ENCODE measurements at regions not wholly inside any gene's neighbourhood (a gene's known extent, or its start where the extent isn't known, plus 50 kb on each side); places are given as distances from the start of the nearest gene placed in this dataset.
"Not testable (repeated sequence)": the region's sequence is repeated elsewhere in the genome, so short reads cannot be mapped to it uniquely, and the experiment has no call there.

DNA sequence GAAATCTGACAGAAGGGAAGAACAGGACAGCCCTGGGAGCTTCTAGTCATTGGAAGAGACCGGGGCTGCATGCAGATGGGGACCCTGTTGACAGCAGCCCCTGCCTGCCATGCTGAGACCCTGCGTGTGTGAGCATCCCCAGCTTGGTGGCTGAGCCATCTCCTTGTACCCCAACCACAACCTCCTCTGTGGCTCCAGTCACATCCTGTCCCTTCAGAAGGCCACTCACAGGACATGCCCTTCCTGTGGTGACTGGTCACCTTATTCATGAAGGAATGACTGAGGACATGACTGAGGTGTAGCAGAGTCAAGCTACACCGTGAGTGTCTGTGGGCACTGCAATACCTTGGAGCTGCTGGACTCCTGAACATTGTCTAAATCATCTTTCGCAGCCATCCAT is 141.8 kb upstream of the ERRFI1 start:
- no peak for DNase-seq

DNA sequence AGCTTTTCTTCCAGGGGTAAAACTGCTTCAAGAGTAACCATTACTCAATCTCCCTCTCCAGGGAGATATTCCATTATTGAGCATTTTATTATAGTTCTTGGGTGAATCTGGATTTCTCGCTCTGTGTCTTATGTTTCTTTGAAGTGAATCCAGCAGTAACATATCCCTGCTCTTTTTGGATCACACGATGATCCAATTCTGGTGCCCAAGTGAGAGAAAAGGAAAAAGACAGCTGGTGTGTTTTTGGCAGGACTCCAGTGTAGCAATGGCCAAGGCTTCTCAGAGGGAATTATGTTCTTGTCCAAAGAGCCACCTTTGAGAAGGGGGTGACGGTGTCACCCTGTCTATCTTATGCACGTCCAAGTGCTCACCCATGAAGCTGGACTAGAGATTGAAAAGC is 140.3 kb upstream of the ERRFI1 start:
- DNase-seq: no peak

DNA sequence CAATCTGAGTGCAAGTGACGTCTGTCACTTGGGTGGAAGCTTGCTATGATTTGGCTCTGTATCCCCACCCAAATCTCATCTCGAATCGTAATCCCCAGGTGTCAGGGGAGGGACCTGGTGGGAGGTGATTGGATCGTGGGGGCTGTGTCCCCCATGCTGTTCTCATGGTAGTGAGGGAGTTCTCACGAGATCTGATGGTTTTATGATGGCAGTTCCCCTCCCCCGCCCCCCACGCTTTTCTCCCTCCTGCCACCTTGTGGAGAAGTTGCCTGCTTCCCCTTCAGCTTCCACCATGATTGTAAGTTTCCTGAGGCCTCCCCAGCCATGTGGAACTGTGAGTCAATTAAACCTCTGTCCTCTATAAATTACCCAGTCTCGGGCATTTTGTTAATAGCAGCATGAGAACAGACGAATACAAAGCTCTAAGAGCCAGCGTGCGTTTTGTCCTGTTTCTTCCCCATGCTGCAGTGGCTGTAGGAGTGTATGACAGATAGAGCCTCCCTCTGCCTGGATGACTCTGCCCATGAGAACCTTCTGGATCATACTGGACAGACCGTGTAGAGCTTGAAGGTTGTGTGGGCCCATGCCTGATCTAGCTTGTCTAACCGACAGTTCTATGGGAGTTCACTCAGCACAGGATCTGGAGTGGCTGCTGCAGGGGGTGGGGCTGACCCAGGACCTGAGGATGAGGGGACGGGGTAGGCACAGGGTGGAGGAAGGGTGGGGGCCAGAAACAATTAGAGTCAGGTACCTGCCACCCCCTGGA is 139.7 kb upstream of the ERRFI1 start:
- no peak for DNase-seq

DNA sequence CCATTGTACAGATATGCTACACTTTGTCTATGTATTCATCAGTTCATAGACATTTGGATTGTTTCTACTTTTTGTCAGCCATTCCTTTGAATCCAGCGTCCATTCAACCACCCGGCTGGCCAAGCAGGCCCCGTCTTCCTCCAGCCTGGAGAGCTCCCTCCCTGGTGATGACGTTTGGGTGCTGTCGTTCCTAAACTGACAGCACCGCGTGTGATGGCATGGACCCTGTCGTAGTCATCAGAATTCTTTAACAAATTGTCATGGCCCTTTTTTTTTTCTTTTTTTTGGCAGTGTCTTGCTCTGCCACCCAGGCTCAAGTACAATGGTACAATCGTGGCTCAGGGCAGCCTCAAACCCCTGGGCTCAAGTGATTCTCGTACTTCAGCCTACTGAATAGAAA is 138.6 kb upstream of the ERRFI1 start:
- no peak for DNase-seq

DNA sequence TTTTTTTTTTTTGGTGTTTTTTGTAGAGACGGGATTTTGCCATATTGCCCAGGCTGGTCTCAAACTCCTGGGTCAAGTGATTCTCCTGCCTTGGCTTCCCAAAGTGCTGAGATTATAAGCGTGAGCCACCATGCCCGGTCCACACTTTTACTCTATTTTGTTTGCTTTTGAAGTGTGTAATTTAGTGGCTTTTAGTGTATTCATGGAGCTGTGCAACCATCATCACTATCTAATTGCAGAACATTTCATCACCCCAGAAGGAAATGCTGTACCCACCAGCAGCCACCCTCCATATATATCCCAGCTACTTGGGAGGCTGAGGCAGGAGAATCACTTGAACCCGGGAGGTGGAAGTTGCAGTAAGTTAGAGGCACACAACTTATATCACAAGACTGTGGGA is 136.9 kb upstream of the ERRFI1 start:
- no peak for DNase-seq

DNA sequence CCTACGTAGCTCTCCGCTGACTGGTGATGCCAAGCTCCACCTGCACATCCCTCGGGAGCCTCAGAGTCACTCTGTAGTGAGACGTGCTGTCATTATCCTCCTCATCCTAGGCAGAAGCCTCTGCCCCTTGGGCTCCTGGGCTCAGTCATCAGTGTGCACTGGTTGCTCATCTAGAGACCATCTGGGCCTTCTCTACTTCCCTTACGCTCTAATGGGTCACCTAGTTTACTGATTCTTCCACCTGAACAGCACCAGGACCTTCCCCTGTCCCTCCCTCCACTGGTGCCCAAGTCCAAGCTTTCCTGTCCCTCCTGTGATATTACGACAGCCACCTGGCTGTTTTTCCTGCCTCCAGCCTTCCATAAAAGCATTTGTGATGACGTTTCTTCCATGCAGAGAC is 136.1 kb upstream of the ERRFI1 start:
- DNase-seq: no peak

DNA sequence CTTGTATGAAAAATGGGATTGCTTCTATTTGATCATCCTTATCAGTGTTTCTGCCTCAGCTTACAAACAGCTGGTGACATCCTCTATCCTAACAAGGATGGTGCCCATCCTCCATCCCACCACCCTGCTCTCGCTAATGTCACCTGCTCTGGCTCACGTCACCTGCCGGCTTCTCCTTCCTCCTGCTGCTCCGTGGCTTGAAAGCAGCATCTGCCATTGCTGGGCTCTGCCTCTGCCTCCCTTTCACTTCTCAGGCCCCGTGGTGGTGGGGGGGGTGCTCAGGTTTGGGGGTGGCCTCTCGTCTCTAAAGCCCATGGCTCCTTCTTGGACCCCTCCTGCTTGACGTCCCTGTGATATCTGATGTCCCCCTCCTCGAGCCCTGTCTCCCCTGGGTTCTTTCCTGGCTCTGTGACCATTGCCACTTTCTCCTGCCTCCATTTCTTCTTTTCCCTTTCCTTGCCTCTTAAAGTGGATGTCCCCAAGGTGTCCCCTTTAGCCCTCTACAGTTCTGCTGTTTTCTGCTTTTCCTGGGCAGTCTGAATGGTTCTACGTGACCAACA is 135.5 kb upstream of the ERRFI1 start:
- DNase-seq: no peak

DNA sequence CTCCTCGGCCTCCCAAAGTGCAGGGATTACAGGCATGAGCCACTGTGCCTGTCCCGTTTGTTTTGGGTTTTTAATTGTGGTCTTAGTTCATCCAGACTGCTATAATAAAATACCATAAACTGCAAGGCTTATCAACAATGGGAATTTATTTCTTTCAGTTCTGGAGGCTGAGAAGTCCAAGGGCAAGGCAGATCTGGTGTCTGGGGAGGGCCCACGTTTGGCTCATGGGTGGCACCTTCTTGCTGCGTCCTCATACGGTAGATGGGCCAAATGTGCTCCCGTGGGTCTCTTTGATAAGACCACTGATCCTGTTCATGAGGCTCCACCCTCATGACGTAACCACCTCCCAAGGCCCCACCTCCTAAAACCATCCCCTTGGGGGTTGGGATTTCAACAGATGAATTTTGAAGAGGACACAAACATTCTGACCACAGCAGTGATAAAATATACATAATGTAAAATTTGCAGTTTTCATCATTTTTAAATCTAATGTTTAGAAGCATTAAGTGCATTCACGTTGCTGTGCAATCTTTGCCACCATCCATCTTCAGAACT is 133.4 kb upstream of the ERRFI1 start:
- no peak for DNase-seq

DNA sequence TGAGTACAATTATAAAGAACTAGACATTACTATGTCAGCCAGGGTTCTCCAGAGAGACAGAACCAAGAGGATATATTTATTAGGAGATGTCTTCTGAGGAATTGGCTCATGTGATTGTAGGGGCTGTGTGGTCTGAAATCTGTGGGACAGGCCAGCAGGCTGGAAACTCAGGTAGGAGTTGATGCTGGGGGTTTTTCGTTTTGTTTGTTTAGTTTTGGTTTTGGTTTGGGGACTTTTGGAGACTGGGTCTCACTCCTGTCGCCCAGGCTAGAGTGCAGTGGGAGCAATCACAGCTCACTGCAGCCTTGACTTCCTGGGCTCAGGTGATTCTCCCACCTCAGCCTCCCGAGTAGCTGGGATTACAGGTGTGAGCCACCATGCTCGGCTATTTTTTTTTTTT is 132.9 kb upstream of the ERRFI1 start:
- no peak for DNase-seq

DNA sequence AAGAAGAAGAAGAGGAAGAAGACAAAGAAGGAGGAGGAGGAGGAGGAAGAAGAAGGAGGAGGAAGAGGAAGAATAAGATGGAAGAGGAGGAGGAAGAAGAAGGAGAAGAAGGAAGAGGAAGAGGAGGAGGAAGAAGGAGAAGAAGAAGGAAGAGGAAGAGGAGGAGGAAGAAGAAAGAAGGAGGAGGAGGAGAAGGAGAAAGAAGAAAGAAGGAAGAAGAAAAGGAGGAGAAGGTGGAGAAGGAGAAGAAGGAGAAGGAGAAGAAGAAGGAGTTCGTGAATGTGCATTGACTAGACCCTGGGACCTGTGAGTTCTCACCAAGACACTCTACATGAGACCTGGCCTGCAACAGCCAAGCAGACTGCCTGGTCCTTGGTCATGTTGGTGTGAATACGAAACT is 131.7 kb upstream of the ERRFI1 start:
- no peak for DNase-seq

DNA sequence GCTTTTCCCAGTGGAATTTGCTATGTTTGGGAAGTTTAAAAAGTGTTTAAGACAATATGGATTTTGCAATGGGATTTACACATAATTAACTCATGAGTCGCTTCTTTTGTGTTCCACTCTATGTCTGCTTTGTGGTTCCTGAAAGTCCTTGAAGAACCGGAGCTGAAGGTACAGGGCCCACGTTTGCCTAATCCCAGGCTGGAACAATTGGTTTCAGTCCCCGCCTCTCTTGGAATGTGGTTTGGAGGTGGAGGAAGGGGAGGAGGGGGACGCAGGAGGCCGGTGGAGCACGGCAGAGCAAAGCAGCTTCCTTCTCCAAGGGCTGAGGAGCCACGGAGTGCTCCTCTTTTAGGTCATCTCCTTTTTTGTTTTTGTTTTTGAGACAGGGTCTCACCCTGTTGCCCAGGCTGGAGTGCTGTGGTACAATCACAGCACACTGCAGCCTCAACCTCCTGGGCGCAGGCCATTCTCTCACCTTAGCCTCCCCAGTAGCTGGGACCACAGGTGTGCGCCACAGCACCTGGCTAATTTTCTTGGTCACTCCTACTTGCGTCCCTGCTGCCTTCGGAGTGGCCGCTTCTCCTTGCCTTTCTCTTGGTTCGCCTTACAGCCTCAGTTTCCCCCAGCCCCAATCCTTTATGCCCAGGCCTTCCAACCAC is 129.5 kb upstream of the ERRFI1 start:
- no peak for DNase-seq

DNA sequence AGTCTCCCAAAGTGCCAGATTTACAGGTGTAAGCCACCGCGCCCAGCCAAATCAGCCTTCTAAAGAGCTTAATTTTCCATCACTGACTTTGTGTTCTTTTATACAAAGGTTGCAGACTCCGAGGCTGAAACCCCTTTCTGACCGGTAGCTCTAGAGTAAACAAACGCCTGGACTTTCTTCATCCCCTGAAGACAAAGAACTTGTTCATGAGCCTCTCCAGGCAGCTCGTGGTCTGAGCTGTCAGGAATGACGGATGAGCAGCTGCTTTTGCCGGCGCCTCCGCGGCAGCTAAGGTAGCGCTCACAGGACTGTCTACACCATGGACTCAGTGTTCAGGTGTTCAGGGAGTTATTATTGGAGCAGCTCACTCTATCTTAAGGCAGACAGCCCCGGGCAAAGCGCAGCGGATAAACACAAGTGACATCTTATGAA is 128.5 kb upstream of the ERRFI1 start:
- DNase-seq: no peak

DNA sequence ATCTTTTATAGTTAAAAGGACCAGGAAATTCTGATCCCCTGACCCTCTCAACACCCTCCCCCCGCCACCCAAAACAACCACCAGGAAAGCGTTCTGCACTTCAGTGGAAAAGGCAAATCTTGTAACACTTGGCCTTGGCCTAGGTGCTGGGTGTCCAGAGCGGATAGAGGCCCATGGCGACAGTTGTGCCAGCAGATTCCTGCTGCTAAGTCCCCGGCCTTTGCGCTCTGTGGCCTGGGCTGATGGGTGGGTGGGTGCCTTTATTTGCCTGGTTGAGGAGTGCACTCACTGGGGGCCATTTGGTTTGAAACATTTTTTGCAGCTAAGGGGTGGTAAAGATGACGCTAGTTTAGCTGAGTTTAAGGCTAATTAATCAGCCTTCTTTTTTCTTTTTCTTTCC is 127.9 kb upstream of the ERRFI1 start:
- no peak for DNase-seq

DNA sequence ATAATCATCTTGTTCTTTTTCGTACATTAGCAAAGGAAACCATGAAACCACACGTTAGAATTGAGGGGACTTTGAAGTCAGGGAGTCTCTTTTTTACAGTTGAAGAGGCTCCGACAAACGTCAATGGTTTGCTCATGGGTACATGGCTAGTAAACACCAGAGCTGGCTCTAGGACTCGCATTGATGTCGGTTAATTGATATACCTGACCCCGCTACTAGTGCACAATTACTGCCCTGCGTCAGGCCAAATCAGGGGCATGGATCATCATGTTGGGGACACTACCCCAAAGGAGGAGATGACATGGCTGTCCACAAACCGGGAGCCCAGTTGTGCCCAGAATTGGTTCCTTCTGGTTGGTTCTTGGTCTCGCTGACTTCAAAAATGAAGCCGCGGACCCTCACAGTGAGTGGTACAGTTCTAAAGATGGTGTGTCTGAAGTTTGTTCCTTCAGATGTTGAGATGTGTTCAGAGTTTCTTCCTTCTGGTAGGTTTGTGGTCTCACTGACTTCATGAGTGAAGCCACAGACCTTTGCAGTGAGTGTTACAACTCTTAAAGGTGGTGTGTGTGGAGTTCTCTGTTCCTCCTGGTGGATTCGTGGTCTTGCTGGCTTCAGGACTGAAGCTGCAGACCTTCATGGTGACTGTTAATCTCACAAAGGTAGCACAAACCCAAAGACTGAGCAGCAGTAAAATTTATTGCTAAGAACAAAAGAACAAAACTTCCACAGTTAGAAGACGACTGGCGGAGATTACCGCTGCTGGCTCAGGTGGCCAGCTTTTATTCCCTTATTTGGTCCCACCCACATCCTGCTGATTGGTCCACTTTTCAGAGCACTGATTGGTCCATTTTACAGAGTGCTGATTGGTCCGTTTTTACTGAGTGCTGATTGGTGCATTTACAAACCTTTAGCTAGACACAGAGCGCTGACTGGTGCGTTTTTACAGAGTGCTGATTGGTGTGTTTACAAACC is 126.9 kb upstream of the ERRFI1 start:
- no peak for DNase-seq

DNA sequence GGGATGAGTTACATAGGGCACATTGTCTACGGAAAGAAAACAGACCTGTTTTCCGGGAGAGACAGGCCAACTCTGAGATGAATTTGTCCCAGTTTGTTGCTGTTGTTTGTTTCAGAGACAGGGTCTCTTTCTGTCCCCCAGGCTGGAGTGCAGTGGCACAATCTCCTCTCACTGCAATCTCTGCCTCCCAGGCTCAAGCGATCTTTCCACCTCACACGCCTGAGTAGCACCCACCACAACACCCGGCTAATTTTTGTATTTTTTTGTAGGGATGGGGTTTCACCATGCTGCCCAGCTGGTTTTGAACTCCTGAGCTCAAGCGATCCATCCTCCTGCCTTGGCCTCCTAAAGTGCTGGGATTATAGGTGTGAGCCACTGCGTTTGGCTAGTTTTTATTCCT is 125.5 kb upstream of the ERRFI1 start:
- no peak for DNase-seq

DNA sequence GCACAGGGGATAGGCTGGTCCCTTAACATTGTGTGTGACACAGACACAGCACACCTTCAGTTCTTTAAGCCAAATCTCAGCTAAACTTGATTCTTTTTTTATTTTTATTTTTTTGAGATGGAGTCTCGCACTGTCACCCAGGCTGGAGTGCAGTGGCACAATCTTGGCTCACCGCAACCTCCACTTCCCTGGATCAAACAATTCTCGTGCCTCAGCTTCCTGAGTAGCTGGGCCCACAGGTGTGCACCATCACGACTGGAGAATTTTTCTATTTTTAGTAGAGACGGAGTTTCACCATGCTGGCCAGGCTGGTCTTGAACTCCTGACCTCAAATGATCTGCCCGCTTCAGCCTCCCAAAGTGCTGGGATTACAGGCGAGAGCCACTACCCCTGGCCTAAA is 123.6 kb upstream of the ERRFI1 start:
- DNase-seq: not testable (repeated sequence)

DNA sequence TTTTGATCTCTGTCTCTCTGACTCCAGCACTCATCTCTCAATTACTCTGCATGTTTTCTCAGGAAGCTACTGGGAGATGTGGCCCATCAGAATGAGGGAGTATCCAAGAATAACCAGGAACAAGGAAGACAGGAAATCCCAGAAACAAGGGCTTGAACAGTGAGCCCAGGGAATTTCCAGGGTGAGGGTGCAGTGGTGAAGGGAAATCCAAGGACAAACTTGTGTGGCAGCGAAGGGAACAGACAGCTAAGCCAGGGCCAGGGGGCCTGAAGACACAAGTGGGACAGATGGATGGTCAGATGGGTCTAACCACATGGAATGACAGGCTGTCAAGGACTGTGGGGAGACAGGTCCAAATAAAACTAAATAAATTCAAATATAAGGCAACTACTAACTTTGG is 121.8 kb upstream of the ERRFI1 start:
- no peak for DNase-seq

DNA sequence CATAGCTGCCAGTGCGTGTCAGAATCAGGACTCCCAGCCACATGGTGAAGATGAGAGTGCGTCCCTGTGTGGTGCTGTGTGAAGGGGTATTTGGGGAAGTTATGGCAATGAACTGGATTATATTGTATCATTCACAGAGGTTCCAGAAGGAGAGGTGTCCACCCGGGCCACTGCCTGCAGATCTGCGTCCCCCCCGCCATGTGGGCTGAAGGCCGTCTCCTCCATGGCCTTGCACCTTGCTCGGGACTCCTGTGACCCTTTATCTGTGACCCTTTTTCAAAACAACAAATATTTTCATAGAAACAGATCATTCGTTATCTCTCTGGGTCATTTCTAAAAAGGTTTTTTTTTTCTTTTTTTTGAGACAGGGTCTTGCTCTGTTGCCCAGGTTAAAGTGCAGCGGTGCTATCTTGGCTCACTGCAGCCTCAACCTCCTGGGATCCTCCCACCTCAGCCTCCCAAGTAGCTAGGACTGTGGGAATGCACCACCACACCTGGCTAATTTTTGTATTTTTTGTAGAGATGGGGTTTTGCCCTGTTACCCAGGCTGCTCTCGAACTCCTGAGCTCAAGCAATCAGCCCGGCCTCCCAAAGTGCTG is 120.2 kb upstream of the ERRFI1 start:
- DNase-seq: no peak

DNA sequence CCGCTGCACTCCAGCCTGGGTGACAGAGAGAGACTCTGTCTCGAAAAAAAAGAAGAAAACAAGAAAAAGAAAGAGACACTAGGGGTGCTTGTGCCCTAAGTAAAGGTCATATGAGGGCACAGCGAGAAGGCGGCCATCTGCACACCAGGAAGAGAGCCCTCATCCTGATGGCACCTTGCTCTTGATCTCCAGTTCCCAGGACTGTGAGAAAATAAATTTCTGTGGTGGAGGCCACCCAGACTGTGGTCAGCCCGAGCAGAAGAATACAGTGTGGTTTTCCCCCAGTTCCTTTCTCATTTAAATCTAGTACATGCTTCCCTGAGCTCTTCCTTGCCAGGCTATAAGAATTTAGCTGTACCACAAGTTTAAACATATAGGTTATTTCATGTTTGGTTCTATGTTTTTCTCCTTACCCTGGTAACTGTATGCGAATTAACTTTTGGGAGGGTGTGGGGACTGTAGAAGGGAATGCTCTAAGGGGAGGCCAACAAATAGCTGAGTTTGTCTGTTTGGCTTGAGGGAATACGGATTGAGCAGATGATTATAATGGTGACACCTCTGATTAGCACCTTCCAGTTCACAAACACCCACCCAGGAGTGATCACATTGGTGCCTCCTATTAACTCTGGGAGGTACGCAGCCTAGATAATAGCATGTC is 119.6 kb upstream of the ERRFI1 start:
- no peak for DNase-seq

DNA sequence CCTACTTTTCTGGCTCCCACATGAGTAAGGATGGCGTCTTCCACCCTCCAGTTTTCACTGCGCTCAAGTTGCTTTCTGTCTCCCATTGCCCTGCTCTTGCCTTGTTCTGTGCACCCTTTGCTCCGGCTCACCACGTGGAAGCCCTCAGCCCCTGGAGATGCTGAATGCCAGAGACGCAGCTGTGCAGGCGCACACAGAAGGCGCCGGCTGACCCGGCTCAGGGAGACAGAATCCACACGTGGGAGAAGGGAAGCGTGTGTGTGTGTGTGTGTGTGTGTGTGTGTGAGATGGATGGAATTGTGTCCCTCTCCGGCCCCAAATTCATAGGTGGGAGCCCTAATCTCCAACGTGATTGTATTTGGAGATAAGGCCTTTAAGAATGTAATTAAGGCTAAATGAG is 118.2 kb upstream of the ERRFI1 start:
- DNase-seq: no peak

DNA sequence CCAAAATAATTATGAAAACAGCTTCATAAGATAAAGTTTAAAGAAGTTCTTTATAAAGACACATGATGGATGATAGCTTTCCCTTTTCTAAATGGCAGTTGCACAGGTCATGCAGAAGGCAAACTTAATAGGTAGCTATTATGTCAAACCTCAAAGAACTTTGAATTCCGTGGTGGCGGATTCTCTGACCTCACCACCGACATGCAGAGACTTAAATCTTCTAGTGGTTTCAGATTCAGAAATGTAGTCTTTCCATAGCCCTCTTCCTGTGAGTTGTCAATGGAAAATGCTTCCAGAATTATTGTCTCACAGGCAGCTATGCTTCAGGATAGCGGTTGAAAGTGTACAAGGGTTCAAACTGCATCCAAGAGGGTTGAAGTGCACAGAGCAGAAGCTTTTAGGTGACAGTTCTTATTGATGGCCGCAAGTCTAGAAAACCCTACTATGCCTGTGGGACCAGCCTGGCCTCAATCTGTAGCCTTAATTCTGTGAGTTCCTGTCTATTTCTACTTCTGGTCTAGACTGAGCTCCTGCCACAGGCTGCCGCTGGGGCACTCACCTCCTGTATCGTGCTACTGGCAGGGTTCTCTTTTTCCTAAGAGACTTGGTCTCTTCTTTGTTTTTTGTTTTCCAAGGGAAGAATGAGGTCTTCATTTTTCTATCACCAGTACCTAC is 117.0 kb upstream of the ERRFI1 start:
- DNase-seq: no peak
